ENCODE measurements at regions not wholly inside any gene's neighbourhood (a gene's known extent, or its start where the extent isn't known, plus 50 kb on each side); places are given as distances from the start of the nearest gene placed in this dataset.

DNA sequence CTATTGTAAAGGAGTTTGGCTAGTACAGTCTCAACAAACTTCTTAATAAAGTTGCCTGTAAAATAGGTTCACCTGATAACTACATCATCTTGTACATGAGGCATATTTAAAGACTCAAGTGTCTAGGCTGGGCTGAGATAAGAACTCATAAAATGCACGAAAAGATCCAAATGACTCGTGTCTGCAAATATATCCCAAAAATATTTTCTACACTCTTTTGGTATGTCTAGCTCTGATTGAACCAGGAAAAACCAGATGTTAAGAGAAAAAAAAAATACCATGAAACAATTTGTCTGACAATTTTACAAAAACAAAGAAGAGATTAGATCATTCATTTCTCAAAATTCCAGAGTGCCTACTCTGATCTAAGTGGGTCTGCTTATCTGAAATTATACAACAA lies 166.9 kb upstream of the OSR1 start:
- DNase-seq (ENCODE audit: low read depth in 4 of 4, low spot score in 3 of 4), result no peak

DNA sequence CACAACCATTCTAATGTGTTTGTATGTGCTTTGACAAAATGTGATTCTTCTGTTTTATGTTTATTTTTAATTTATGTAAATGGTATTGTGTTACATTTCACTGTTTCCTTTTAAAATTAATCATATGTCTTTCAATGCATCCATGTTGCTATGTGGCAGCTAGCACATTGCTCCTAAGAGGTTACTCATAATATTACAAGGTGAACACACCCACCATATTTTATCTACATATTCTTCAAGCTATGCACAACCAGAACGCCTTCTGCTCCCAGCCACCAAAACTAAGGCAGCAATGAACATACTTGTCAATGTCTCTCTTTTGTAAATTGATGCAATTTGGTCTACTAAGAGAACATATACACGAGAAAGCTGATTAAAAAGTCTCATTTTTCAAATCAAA lies 160.6 kb upstream of the OSR1 start:
- DNase-seq (ENCODE audit: low read depth in 4 of 4, low spot score in 3 of 4), result no peak

DNA sequence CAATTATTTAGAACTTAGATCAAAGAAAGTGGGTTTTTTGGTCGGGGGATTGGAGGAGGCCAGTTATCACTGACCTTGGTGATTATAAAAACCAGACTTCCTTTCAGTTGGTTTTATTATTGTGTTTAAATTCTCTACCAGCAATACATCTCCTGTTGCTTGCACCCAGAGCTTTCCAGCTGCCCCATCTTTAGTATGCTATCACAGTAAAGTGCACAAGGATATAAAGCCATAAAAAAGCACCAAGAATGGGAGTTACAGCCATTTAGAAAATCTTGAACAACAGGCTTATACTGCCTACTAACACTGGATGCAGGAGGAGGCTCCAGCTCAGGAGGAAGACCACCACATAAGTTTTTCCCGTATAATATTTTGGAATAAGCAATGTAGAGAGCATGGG lies 148.7 kb upstream of the OSR1 start:
- no peak for DNase-seq (ENCODE audit: low read depth in 4 of 4, low spot score in 3 of 4)

DNA sequence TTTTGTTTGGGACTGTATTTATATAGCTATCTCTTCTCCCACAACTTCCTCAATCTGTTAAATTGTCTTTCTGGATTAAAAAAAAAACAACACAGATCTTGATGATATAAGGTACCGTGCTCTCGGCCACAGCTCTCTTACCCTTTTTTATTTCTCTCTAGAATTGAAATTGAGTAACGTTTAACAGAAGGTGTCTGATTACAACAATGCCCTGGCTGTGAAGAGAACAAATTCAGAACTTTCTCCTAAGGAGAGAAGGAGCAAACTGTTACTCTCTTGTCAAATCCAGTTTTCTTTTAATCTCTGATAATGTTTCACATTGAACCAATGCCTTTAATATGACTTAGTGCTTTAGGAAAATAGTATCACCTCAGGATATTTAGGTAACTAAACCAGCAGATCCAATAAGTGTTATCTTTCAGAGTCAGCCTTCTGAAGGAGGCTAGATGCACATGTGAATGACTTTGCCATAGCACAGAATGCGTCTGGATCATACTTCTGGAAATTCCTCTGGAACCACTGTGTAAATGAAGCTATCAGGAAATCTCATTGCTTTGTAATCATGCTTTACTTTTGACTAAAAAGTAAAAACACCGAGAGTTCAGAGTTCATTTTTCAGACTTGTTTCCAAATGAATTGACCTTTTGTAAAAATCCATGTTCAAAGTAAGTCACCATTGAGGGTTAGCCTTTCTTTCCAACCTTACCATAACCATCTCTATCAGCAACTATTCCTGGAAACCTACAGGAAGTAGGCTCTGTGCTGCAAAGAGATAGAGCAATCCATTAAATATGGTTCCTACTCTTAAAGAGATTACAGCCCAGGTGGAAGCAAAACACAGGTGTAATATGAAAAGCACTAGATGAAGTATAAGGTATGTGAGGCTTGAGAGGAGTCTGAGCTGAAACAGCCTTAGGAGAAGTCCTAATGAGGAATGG lies 147.0 kb upstream of the OSR1 start:
- DNase-seq (ENCODE audit: low read depth in 4 of 4, low spot score in 3 of 4), result no peak

DNA sequence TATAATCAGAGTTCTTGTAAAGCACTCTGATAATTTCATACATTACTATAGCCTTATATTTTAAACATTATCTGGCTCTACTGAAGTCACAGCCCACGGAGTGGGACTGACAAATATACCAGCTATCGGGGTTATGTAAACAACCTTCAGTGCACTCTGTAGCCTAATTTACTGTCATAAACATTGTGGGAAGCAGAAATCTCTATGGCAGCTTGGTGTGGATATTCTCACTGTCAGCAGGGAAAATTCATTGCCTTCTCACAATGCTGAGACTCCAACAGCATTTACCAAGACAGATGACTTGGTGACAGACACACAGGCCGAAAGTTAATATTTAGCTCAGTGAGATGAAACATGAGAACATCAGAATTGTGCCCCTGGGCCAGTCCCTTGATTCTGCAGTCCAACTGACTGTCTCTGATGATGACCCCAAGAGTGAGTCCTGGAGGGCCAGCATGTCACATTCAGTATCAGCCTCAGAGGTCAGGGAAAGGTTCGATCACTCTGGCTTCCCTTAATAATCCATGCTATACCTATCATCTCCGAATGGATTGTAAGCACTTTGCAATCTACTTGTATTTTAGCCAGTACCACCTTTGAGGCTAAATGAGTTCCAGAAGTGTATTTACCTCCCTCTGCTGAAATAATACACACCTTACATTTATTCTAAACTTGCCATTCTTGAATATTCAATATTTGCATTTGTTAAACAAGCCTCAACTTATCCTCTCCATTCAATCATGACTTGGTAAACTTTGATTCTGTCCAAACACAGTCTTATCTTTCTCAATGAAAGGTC lies 146.2 kb upstream of the OSR1 start:
- DNase-seq (ENCODE audit: low read depth in 4 of 4, low spot score in 3 of 4), result peak in 3 of 4 donors; percentile 10 to 14 (median 12)

DNA sequence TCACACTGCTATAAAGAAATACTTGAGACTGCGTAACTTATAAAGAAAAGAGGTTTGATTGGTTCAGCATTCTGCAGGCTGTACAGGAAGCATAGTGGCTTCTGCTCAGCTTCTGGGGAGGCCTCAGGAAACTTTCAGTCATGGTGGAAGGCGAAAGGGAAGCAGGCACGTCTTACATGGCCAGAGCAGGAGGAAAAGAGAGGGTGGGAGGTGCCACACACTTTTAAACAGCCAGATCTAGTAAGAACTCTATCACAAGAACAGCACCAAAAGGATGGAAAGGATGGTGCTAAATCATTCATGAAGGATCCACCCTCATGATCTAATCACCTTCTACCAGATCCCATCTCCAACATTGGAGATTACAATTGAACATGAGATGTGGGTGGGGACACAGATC lies 145.5 kb upstream of the OSR1 start:
- no peak for DNase-seq (ENCODE audit: low read depth in 4 of 4, low spot score in 3 of 4)

DNA sequence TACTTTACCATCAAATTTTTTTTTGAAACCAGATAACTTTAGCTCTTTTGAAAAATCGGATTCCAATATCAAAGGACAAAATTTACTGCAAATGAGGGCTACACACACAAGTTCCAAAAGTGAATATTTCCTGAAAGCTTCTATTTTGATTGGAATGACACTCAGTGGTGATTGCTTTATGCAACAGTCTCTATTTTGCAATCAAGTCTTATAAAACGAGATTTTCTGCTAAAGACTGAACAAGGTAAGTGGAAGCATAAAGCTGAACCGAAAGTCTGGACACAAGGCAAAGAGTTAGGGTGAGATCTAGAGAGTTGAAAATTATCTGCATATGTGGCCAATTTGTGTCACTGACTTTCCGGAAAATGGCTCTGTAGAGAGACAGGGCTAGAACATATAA lies 145.0 kb upstream of the OSR1 start:
- DNase-seq (ENCODE audit: low read depth in 4 of 4, low spot score in 3 of 4), result no peak

DNA sequence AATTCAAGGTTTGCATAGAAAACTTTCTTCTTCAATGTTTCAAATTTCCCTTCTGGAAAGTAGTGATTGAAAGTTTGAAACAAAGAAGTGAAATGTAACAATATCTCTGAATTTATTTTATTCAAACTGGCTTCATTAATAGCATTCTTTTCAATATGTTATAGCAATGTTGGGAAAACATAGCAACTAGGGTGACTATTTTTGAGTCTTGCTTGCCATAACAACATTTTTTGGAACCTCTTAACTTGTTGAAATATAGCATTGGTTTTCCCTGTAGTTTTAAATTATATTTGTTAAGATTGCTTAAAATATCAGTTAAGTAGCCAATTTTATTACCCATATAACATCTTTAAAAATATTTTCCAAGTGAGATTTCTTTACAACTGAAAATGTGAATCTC lies 141.7 kb upstream of the OSR1 start:
- no peak for DNase-seq (ENCODE audit: low read depth in 4 of 4, low spot score in 3 of 4)

DNA sequence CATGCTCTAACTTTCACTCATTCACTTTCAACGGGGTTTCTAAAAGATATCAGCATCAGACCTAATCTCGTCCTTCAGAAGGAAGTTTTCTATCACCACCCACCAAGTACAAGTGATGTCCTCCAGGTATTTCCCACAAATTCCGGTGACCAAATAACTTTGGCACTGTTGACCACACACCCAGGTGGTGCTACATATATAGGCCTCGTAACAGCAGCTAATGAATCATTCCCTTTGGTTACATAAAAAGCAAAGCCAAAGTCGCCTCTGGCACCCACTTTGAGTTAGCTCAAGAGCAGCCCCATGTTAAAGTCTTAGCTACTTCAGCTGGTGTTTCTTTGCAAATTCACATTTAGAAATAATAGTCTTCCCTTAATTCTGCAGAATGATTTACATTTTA lies 138.2 kb upstream of the OSR1 start:
- no peak for DNase-seq (ENCODE audit: low read depth in 4 of 4, low spot score in 3 of 4)

DNA sequence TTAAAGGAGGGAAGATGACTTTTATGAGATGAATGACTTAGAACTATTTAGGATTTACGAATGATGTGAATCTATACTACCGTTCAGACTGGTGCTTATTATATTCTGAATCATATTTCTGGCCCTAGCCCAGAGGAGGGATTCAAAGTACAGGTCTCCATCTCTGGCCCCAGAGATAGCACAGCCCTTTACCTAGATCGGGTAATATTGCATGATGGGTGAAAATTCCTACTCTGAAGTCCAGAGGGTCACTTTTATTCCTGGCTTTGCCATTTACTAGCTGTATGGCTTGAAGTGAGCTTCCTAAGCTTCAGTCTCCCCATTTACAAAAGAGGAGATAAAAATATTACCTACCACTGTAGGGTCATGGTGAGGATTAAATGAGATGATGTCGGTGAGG lies 135.8 kb upstream of the OSR1 start:
- no peak for DNase-seq (ENCODE audit: low read depth in 4 of 4, low spot score in 3 of 4)

DNA sequence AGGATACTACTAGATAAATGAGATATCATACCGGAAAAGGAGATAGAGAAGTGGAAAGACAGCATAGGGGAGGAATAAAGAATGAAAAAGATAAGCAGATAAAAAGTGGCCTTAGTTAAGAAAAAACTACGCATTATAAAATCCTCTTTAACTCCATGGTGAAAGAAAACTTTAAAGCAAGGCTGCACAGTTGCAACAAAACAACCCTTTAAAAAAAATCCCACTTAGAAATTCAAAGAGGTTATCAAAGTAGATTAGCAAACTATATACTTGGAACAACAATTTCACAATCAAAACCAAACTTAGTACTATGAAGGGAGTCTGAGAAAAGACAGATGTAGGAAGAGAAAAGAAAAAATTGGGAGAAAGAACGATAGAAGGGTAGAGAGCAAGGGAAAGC lies 133.4 kb upstream of the OSR1 start:
- no peak for DNase-seq (ENCODE audit: low read depth in 4 of 4, low spot score in 3 of 4)

DNA sequence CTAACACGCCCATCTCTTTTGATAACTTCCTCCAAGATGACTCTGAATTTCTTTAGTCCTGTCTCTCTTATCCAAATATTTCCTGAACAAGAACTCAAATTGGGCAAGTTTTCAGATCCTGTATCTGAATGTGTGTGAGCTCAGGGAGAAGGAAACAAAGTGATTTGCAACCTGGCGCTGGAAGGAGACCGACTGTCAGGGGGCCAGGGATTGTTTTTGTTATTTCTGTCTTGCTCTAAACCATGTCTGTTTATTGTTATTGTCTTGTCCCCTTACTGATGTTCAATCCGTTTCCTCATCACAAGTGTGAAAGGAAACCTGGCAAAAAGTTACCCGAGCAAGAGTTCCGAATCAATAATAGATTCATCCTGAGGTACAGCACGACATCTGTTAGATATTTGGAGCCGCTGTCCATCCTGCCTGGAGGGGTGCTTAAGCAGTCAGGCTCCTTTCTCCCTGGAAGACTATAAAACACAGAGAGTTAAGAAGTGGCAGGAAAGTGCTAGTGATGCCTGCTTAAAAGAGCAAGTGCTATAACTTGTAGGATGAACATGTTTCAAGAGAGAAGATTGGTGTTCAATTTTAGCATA lies 132.5 kb upstream of the OSR1 start:
- DNase-seq (ENCODE audit: low read depth in 4 of 4, low spot score in 3 of 4), result no peak

DNA sequence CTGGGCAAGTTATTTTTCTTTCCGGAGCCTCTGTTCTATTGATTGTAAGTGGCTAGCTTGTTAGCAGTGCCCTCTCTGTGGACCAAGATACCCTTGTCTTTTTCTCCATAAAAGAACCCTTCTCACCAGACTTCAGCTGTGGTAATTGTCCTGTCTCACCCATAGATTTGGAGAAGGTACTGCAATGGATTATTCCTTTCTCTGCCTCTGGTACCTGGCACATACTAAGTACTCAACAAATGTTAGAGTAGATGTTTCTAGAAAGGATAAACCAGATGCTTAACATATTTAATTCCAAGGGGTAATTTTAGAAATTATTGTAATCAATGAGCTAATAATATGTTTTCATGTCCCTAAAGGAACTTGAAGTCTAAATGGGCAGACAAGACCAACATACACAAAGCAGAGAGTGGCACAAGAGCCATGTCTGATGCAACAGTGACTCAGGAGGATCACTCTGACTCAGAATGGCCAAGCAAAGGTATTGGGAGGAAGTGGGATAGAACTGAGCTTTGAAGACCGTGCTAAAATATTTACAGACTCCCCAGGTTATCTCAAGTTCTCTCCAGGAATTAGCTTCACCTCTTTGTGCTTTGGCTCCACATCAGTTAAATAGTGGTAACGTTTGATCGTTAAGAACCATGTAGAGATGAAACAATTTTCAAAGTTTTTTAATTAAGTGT lies 129.7 kb upstream of the OSR1 start:
- no peak for DNase-seq (ENCODE audit: low read depth in 4 of 4, low spot score in 3 of 4)

DNA sequence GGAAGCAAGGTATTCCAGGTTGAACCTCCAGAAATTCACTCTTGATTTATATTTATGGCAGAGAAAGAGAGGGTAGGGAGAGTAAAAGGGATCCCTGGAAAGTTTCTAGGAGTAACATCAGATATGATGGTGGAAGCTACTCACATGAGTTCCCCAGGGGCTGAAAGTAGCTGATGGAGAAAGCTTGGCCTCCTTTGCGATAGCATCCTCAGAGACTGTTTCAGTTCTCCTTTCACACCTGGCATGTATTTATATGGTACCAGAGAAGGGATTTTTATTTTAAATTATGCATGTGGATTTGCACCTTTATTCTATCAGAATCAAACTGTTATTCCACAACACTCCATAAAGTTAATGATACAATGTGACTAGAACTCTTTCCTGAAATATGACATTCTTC lies 126.3 kb upstream of the OSR1 start:
- no peak for DNase-seq (ENCODE audit: low read depth in 4 of 4, low spot score in 3 of 4)

DNA sequence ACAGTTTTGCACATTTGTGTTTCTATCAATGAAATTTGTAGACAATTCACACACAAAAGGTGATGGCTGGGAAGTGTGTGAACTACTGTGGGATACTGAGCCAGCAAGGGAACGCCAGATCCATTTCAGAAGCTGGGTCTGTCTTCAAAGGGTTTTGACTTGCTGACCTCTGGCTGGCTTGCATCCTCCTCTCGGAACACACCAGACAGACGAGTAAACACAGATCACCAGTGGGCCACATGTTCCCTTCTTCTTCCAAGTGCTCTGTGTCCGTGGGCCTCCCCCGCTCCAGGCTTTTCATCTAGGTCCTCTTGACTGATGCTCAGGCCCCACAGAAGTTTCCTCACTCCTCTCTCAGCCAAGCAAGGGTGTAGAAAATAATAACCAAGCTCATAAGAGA lies 122.2 kb upstream of the OSR1 start:
- DNase-seq (ENCODE audit: low read depth in 4 of 4, low spot score in 3 of 4), result no peak

DNA sequence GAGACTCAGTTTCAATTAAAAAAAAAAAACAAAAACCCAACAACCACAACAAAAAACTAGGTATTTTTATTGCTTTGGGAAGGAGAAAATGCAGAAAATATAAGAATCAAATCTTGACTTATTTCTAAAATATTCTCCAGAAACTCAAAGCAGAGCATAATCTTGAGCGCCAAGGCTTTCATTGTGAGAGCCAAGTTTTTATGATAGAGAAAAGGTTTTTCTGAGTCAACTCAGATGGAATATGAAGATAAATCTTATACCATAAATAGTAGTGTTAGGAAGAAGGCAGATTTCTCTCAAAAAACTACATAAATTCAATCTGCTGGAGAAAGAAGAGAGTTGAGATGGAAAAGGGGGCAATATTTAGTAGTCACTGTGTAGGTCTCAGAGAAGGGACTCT lies 121.2 kb upstream of the OSR1 start:
- DNase-seq (ENCODE audit: low read depth in 4 of 4, low spot score in 3 of 4), result no peak

DNA sequence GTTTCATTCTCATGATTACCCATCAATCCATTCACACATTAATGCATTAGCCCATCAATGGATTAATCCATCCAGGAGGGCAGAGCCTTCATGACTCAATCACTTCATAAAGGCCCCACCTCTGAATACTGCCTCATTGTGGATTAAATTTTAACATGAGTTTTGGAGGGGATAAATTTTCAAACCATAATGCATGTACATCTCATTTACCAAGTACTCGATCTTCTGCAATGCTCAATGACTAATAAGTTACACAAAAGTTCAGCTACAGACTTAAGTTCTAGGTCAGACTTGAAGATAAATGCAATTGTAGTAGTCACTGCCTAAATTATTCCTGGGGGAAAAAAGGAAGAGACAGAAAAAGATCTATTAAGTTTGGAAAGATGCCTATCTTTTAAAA lies 120.0 kb upstream of the OSR1 start:
- DNase-seq (ENCODE audit: low read depth in 4 of 4, low spot score in 3 of 4), result no peak

DNA sequence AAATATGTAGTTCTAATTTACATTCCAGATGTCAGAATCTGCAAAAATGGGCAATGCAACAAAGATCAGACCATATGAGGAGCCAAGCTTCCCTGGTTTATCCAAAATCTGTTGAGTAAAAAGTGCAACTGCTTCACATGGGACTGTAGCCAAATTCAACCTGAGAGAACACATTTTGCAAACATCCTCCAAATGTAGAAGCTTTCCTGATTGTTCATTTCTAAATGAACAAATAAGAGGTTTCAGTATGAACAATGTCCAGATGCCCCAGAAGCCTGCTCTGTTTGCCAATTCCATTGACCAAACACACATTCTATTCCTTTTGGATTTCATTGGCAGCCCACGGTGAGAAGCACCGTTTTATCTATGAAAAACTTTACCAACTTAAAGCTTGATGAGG lies 117.9 kb upstream of the OSR1 start:
- no peak for DNase-seq (ENCODE audit: low read depth in 4 of 4, low spot score in 3 of 4)

DNA sequence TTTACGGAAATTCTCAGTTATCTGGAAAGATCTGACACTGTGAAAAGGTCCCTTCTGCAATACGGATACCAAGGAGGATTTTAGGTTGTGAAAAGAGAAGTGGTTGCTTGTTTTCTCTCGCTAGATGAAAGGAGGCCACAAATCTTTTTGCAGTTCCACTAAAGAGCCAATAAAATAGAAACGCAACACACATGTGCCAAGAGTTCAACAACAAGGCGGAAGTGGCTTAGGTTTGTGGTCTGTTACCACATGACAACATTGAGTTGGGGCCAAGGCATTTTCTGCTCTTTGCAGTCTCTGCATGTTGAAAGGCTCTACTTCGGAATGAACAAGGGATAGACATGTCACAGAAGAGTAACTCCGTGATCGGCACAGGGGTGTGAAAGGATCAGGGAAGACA lies 115.7 kb upstream of the OSR1 start:
- peak in 3 of 4 donors; percentile 20 to 49 (median 31) for DNase-seq (ENCODE audit: low read depth in 4 of 4, low spot score in 3 of 4)

DNA sequence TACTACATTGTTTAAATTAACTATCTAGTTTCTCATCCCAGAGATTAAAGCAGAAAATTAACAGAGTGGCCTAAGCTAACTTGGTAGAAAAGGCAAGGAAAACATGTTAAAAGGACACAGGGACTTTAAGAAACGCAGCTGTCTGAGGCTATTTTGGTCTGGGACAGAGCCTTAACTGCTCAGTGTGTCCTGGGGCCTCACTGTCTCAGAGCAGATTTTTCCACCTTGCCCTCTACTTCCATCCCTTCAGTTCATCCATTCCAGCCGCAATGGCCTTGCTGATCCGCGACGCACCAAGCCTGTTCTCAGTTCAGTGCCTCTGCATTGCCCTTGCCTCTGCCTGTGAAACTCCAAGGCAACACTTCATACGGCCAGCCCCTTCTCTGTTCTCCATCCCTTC lies 114.9 kb upstream of the OSR1 start:
- DNase-seq (ENCODE audit: low read depth in 4 of 4, low spot score in 3 of 4), result no peak

DNA sequence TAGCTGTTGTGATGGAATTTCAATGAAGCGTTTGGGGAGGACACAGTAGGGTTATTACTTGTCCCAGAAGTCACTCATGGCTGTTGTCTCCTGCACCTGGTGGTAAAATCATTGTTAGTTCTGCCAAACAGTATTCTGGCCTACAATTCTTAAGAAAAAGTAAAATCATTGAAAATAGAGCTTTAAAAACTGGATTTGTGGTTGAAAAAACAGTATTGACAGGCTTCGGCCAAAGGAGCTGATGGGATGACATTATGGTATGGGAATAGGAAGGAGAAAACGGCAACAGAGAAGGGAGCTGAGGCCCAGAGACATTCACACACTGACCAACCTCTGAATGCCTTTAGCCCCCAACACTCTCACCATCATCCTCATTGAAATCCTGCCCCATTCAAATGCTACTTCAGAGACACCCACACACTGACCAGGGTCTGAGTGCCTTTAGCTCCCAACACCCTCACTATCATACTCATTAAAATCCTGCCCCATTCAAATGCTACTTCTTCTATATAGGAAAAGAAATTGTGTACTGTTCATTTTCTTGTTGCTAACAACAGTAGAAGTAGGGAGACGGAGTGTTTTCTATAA lies 114.1 kb upstream of the OSR1 start:
- no peak for DNase-seq (ENCODE audit: low read depth in 4 of 4, low spot score in 3 of 4)

Data from left renal pelvis (tissue), 4 donors.